OCI-LY3 (cell line): ENCODE measurements at regions not wholly inside any gene's neighbourhood (a gene's known extent, or its start where the extent isn't known, plus 50 kb on each side); places are given as distances from the start of the nearest gene placed in this dataset.

Experiments
- CTCF ChIP-seq: fragments of 200-600, 300-600 bp; sonication (generic); IDR thresholded peaks from 2 replicates; pipeline ENCODE4 v1.5.1; 2014; ENCODE audit warnings: antibody characterized with exemption, low read length, low read depth
- EZH2phosphoT487 ChIP-seq: fragments of 200-600 bp; shearing (Covaris generic); IDR thresholded peaks from 2 replicates; pipeline ENCODE4 v1.6.1; 2018; ENCODE audit warnings: antibody characterized with exemption, mixed run types, low read depth

DNA sequence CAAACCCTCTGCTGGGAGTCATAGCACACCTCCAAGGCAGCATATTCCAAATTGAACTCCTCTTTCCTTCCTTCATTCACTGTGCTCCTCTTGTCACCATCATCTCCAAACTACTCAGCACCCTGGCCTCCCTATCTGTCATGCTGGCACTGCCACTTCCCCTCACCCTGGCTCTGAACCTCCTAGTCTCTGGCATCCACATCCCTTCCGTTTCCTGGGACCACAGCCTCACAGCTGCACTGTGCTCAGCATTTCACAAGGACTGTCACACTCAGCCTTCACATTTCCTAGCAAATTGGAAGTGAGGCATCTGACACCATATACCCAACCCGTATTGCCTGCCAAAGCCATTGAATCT, 124.7 kb downstream of the WDR11 start:
- TF ChIP-seq CTCF (no peak), EZH2phosphoT487 (no peak)
